ENCODE measurements at regions not wholly inside any gene's neighbourhood (a gene's known extent, or its start where the extent isn't known, plus 50 kb on each side); places are given as distances from the start of the nearest gene placed in this dataset.

DNA sequence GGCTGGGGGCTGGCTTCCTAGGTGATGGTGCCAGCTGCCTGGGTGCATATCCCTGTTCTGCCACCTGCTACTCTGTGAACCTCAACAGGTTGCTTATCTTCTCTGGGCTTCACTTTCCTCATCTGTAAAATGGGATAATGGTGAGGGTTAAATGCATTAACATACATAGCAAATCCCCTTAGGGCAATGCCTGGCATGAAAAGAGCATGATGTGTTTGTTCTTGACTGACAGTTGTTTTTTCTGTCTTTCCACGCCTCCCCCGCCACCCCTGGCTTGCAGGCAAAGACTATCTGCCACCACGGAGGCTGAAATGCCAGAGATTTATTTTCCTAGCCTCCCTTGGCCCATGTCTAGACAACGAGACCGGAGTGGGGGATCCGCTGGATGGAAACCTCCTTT is 280.5 kb downstream of the NSG2 start:
- WGBS (ENCODE audit: low lambda C conversion rate, missing lambda C conversion rate) = 69% methylated on average over 6 of the region's 6 CpGs
- no peak for DNase-seq (ENCODE audit: low spot score)
- H2AFZ ChIP-seq = no peak overlapping the region
- TF ChIP-seq, protein P1, sequence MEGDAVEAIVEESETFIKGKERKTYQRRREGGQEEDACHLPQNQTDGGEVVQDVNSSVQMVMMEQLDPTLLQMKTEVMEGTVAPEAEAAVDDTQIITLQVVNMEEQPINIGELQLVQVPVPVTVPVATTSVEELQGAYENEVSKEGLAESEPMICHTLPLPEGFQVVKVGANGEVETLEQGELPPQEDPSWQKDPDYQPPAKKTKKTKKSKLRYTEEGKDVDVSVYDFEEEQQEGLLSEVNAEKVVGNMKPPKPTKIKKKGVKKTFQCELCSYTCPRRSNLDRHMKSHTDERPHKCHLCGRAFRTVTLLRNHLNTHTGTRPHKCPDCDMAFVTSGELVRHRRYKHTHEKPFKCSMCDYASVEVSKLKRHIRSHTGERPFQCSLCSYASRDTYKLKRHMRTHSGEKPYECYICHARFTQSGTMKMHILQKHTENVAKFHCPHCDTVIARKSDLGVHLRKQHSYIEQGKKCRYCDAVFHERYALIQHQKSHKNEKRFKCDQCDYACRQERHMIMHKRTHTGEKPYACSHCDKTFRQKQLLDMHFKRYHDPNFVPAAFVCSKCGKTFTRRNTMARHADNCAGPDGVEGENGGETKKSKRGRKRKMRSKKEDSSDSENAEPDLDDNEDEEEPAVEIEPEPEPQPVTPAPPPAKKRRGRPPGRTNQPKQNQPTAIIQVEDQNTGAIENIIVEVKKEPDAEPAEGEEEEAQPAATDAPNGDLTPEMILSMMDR (IDR thresholded peaks at IDR 0.05; ENCODE audit: poor library complexity) = no peak
- TF ChIP-seq EZH2 (IDR thresholded peaks at IDR 0.05; ENCODE audit: borderline replicate concordance) (no peak), EZH2phosphoT487 (IDR thresholded peaks at IDR 0.05; ENCODE audit: low read depth, severe bottlenecking, unreplicated experiment) (no peak)
- H3K36me3 ChIP-seq (replicated peaks; ENCODE audit: insufficient read depth, low read depth) = no peaks in the 10 kb centered on the region
- no peaks in the 10 kb centered on the region for H3K9me2 ChIP-seq (replicated peaks; ENCODE audit: insufficient read depth)
- no peaks in the 10 kb centered on the region for H3K79me2 ChIP-seq
- H3K9me3 ChIP-seq (ENCODE audit: low read depth) = no peaks in the 10 kb centered on the region
- H3K4me1 ChIP-seq (ENCODE audit: insufficient read depth) = peaks cover 3% of the 10 kb centered on the region
- H3K4me3 ChIP-seq = no peak overlapping the region
- no peak overlapping the region for H3K4me2 ChIP-seq
- H3K27ac ChIP-seq = no peak overlapping the region
- H3K27me3 ChIP-seq = peaks cover 16% of the 10 kb centered on the region
- no peaks in the 10 kb centered on the region for H4K20me1 ChIP-seq (ENCODE audit: insufficient read depth, poor library complexity, severe bottlenecking)

DNA sequence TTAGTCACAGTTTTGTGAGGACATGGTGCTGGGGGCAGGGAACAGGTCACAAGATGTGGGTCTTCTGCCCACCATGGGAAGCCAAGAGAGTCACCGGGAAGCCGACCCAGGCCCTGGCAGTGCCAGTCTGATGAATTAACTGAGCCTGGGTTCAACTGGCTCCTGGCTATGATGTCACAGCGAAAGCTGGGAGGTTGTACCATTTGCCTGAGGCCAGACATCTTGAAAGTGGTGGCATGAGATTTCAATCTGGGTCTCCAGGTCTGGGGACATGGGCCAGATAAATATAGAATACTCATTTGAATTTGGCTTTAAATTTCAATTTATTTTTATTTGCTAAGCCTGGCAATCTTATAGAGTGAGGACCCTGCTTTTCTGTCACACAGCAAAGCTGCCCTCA is 280.9 kb downstream of the NSG2 start:
- WGBS (ENCODE audit: low lambda C conversion rate, missing lambda C conversion rate) = 80% methylated on average over 3 of the region's 3 CpGs
- Histone ChIP-seq H3K4me2 (no peak overlapping the region), H3K79me2 (no peaks in the 10 kb centered on the region), H3K9me3 (ENCODE audit: low read depth) (no peaks in the 10 kb centered on the region), H4K20me1 (ENCODE audit: insufficient read depth, poor library complexity, severe bottlenecking) (no peaks in the 10 kb centered on the region), H3K9me2 (replicated peaks; ENCODE audit: insufficient read depth) (no peaks in the 10 kb centered on the region), H3K4me1 (ENCODE audit: insufficient read depth) (peaks cover 3% of the 10 kb centered on the region), H2AFZ (no peak overlapping the region), H3K27me3 (peaks cover 16% of the 10 kb centered on the region), H3K4me3 (no peak overlapping the region), H3K36me3 (replicated peaks; ENCODE audit: insufficient read depth, low read depth) (no peaks in the 10 kb centered on the region), H3K27ac (no peak overlapping the region)
- TF ChIP-seq, protein P1 (IDR thresholded peaks at IDR 0.05; ENCODE audit: poor library complexity) = no peak
- TF ChIP-seq EZH2phosphoT487 (IDR thresholded peaks at IDR 0.05; ENCODE audit: low read depth, severe bottlenecking, unreplicated experiment) (no peak), EZH2 (IDR thresholded peaks at IDR 0.05; ENCODE audit: borderline replicate concordance) (no peak)
- DNase-seq (ENCODE audit: low spot score) = no peak

DNA sequence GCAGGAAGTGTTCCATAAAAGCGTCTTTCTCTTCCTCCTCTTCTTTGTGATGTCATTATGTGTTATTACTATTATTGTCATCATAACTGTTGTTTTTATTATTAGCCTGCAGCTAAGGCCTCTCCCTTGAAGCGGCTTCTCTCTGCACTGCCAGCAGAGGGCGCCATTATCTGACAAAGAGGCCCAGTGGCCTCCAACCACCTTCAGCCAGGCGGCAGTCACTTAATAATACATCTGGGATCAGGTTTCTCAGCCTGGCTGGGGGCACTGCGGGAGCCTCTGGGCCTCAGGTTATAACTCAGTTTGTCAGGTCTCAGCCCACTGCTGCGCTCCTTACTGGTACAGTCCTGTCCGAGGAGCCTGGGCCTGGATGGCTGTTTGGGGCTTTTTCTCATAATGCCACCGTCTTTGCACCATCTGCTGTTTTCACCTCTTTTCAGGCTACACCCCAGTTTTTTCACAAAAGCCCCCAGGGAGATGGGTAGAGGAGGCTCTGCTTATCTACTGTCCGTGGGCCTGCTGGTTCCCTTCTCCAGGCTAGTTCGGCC is 281.9 kb downstream of the NSG2 start:
- no peak overlapping the region for H3K4me2 ChIP-seq
- peaks cover 7% of the 10 kb centered on the region for H3K27me3 ChIP-seq
- TF ChIP-seq, protein P1 (IDR thresholded peaks at IDR 0.05; ENCODE audit: poor library complexity) = peak; percentile 96
- TF ChIP-seq EZH2 (IDR thresholded peaks at IDR 0.05; ENCODE audit: borderline replicate concordance) (no peak), EZH2phosphoT487 (IDR thresholded peaks at IDR 0.05; ENCODE audit: low read depth, severe bottlenecking, unreplicated experiment) (no peak)

More for the DNA sequence above, 281.9 kb downstream of the NSG2 start:
- 36% methylated on average over 10 of the region's 10 CpGs for WGBS (ENCODE audit: low lambda C conversion rate, missing lambda C conversion rate)
- H3K4me1 ChIP-seq (ENCODE audit: insufficient read depth) = peaks cover 3% of the 10 kb centered on the region
- no peak overlapping the region for H2AFZ ChIP-seq
- no peaks in the 10 kb centered on the region for H3K36me3 ChIP-seq (replicated peaks; ENCODE audit: insufficient read depth, low read depth)
- no peaks in the 10 kb centered on the region for H4K20me1 ChIP-seq (ENCODE audit: insufficient read depth, poor library complexity, severe bottlenecking)
- no peaks in the 10 kb centered on the region for H3K9me2 ChIP-seq (replicated peaks; ENCODE audit: insufficient read depth)
- no peak overlapping the region for H3K4me3 ChIP-seq
- DNase-seq (ENCODE audit: low spot score) = peak; percentile 93
- H3K9me3 ChIP-seq (ENCODE audit: low read depth) = no peaks in the 10 kb centered on the region
- H3K27ac ChIP-seq = no peak overlapping the region
- no peaks in the 10 kb centered on the region for H3K79me2 ChIP-seq
